T-cell (primary cell): ENCODE measurements at regions not wholly inside any gene's neighbourhood (a gene's known extent, or its start where the extent isn't known, plus 50 kb on each side); places are given as distances from the start of the nearest gene placed in this dataset.
"Not testable (repeated sequence)": the region's sequence is repeated elsewhere in the genome, so short reads cannot be mapped to it uniquely, and the experiment has no call there.

ENCODE experiments used
- ATAC-seq, 4 experiments: fragments of 200-7000 bp in 3 of 4; fragments of 150-1000 bp in 1 of 4; cut with Tn5 transposase; replicated peaks in 1 of 4; 1 replicate in 3 of 4; 2 replicates in 1 of 4; pipeline ENCODE4 v1.10.0; 2021; ENCODE audit warnings: moderate library complexity in 3 of 4, mild to moderate bottlenecking in 2 of 4, moderate number of reproducible peaks in 1 of 4
- CTCF ChIA-PET, 2 donors: fragments of 300-600 bp; sonication (Branson Sonifier 250); formaldehyde crosslinking; loops; one replicate each; lab custom pipeline; 2022; ENCODE audit warnings: antibody characterized with exemption in 2 of 2; lab: Charles Lee
- POLR2A ChIA-PET, 2 donors: fragments of 300-600 bp; sonication (Branson Sonifier 250); formaldehyde crosslinking; loops; one replicate each; lab custom pipeline; 2022; ENCODE audit warnings: antibody characterized with exemption in 2 of 2; lab: Charles Lee
- DNase-seq, 35 experiments: peaks; one replicate each; pipeline versions ENCODE4 v3.0.0 to v3.0.0-alpha.2; 2013 to 2023
- H3K27ac ChIP-seq: one replicate; pipeline ENCODE4 v1.5.1; 2013; ENCODE audit warnings: low read length
- H3K27me3 ChIP-seq, 2 experiments: replicated peaks in 1 of 2; 1 replicate in 1 of 2; 2 replicates in 1 of 2; pipeline versions ENCODE4 v1.6.1 to v1.7.0; 2013; ENCODE audit warnings: low read length in 1 of 2, mixed read lengths in 1 of 2; ENCODE audit not compliant: control insufficient read depth in 2 of 2, insufficient read depth in 2 of 2; ENCODE audit errors: extremely low read depth in 1 of 2
- H3K36me3 ChIP-seq, 2 donors: 1 replicate in 1 of 2; 2 replicates in 1 of 2; pipeline versions ENCODE4 v1.6.1 to v1.7.0; 2013; ENCODE audit warnings: low read length in 1 of 2; ENCODE audit not compliant: control insufficient read depth in 2 of 2, insufficient read depth in 1 of 2; ENCODE audit errors: extremely low read depth in 1 of 2
- H3K4me1 ChIP-seq, 2 experiments: 1 replicate in 1 of 2; 2 replicates in 1 of 2; pipeline versions ENCODE4 v1.6.1 to v1.7.0; 2013; ENCODE audit warnings: low read length in 2 of 2, mixed read lengths in 1 of 2; ENCODE audit not compliant: insufficient read depth in 2 of 2, control insufficient read depth in 1 of 2; ENCODE audit errors: extremely low read depth in 1 of 2
- H3K4me3 ChIP-seq, 2 donors: 1 replicate in 1 of 2; 2 replicates in 1 of 2; pipeline versions ENCODE4 v1.5.1 to v1.7.0; 2013; ENCODE audit warnings: mild to moderate bottlenecking in 2 of 2, low read length in 1 of 2, moderate library complexity in 1 of 2; ENCODE audit not compliant: control insufficient read depth in 1 of 2; ENCODE audit errors: extremely low read depth in 1 of 2
- H3K9me3 ChIP-seq: 2 replicates; pipeline ENCODE4 v1.7.0; 2013
- H3K27ac Mint-ChIP-seq, 2 donors: one replicate each; pipeline ENCODE4 v1.8.0; 2020 to 2021; ENCODE audit warnings: mild to moderate bottlenecking in 2 of 2, mixed read lengths in 2 of 2
- H3K27me3 Mint-ChIP-seq, 2 donors: one replicate each; pipeline ENCODE4 v1.8.0; 2021 to 2022; ENCODE audit warnings: mixed read lengths in 2 of 2
- H3K36me3 Mint-ChIP-seq: one replicate; pipeline ENCODE4 v1.8.0; 2021; ENCODE audit warnings: mixed read lengths
- H3K4me1 Mint-ChIP-seq, 3 donors: one replicate each; pipeline ENCODE4 v1.8.0; 2020 to 2022; ENCODE audit warnings: mixed read lengths in 3 of 3, mild to moderate bottlenecking in 1 of 3
- H3K4me3 Mint-ChIP-seq, 3 donors: one replicate each; pipeline ENCODE4 v1.8.0; 2020 to 2022; ENCODE audit warnings: mild to moderate bottlenecking in 3 of 3, mixed read lengths in 3 of 3, moderate library complexity in 3 of 3
- H3K9me3 Mint-ChIP-seq, 3 donors: one replicate each; pipeline ENCODE4 v1.8.0; 2020 to 2022; ENCODE audit warnings: mixed read lengths in 3 of 3
- WGBS: methylation state at CpG from one replicate; pipeline ENCODE4 v1.1.5; 2013; ENCODE audit warnings: missing lambda C conversion rate; ENCODE audit not compliant: insufficient coverage; 5-methylcytosine and 5-hydroxymethylcytosine counted together

DNA sequence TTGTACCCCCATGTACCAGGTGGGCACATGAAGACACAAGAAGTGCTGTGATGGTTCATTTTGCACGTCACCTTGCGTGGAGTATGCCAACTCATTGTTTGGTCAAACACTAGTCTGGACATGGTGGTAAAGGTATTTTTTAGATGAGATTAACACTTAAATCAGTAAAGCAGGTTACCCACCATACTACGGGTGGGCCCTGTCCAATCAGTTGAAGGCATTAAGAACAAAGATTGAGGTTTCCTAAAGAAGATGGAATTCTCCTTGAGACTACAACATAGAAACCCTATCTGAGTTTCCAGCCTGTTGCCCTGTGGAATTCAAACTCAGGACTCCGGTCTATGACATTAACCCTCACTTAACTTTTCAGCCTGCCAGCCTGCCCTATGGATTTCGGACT is 118.4 kb downstream of the RPLP1 start:
- no peaks in the 10 kb centered on the region for H3K36me3 ChIP-seq
- H3K27me3 ChIP-seq = peaks cover 0 to 8% of the 10 kb centered on the region in 2 experiments
- H3K4me1 Mint-ChIP-seq = peaks cover 10 to 21% (median 21%) of the 10 kb centered on the region in 3 donors
- H3K4me1 ChIP-seq = peaks cover 0 to 19% of the 10 kb centered on the region in 2 experiments
- WGBS = 100% methylated on average over 2 of the region's 5 CpGs
- ATAC-seq (no peak), DNase-seq (no peak)
- no peak overlapping the region for H3K27ac Mint-ChIP-seq
- H3K27me3 Mint-ChIP-seq = peaks cover 0 to 4% of the 10 kb centered on the region in 2 donors
- H3K4me3 ChIP-seq = no peak overlapping the region
- no peaks in the 10 kb centered on the region for H3K9me3 Mint-ChIP-seq
- no peak overlapping the region for H3K27ac ChIP-seq
- no peaks in the 10 kb centered on the region for H3K9me3 ChIP-seq
- no peak overlapping the region for H3K4me3 Mint-ChIP-seq
- no peaks in the 10 kb centered on the region for H3K36me3 Mint-ChIP-seq
- POLR2A ChIA-PET = no interaction called here
- CTCF ChIA-PET = no interaction called here

DNA sequence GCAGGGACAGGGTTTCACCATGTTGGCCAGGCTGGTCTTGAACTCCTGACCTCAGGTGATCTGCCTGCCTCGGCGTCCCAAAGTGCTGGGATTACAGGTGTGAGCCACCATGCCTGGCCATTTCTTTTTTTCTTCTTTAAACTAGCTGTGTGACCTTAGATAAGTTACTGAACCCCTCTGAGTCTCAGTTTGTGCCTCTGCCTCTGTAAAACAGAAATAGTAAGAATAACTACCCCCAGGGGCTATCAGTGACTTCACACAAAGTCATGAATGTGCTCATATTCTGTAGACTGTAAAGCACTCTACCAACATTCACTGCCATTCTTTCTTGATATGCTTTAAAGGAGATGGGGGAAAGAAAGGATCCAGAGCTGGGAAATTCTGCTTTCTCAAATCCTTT is 120.7 kb downstream of the RPLP1 start:
- peaks cover 21 to 35% (median 34%) of the 10 kb centered on the region in 3 donors for H3K4me1 Mint-ChIP-seq
- WGBS = 100% methylated on average over 2 of the region's 2 CpGs
- H3K4me3 ChIP-seq, H3K27me3 Mint-ChIP-seq, H3K9me3 ChIP-seq, DNase-seq, ATAC-seq, H3K27me3 ChIP-seq, H3K4me3 Mint-ChIP-seq, H3K9me3 Mint-ChIP-seq, H3K36me3 ChIP-seq, H3K27ac Mint-ChIP-seq, H3K27ac ChIP-seq, H3K36me3 Mint-ChIP-seq: not testable (repeated sequence)
- H3K4me1 ChIP-seq = peaks cover 0 to 31% of the 10 kb centered on the region in 2 experiments
- ChIA-PET CTCF (interaction anchor here in 1 of 2 donors (0.7 kb wide), 1 partner anchor 1660 kb away, joined by 3 read pairs; no protein-coding TSS in a partner anchor), POLR2A (interaction anchor here in 1 of 2 donors (0.6 kb wide), 1 partner anchor 13 kb away, joined by 3 read pairs; no protein-coding TSS in a partner anchor)

- DNase-seq (peak in 3 of 35 experiments; percentile 14 to 35 (median 16)), ATAC-seq (peak; percentile 59 to 67 (median 61))
- Mint-ChIP-seq H3K27me3 (no peaks in the 10 kb centered on the region), H3K4me3 (no peak overlapping the region), H3K4me1 (peaks cover 21 to 35% (median 34%) of the 10 kb centered on the region in 3 donors), H3K9me3 (no peaks in the 10 kb centered on the region), H3K27ac (peak overlapping the region in 1 of 2 donors; percentile 76), H3K36me3 (no peaks in the 10 kb centered on the region)
- Histone ChIP-seq H3K4me3 (no peak overlapping the region), H3K9me3 (no peaks in the 10 kb centered on the region), H3K4me1 (peaks cover 0 to 31% of the 10 kb centered on the region in 2 experiments), H3K27ac (no peak overlapping the region), H3K36me3 (no peaks in the 10 kb centered on the region), H3K27me3 (peaks cover 0 to 4% of the 10 kb centered on the region in 2 experiments)
- CTCF ChIA-PET = no interaction called here
- 56% methylated on average over 5 of the region's 13 CpGs for WGBS
- POLR2A ChIA-PET = interaction anchor here in 1 of 2 donors (0.6 kb wide), 1 partner anchor 13 kb away, joined by 3 read pairs; no protein-coding TSS in a partner anchor
Measured at GRCh38 chr15:69573815-69574475, 121.3 kb downstream of the RPLP1 start.

GRCh38 chr15:69574506-69574905 is 121.9 kb downstream of the RPLP1 start:
- no peaks in the 10 kb centered on the region for H3K36me3 ChIP-seq
- Mint-ChIP-seq H3K27me3 (no peaks in the 10 kb centered on the region), H3K9me3 (no peaks in the 10 kb centered on the region), H3K4me3 (no peak overlapping the region), H3K36me3 (no peaks in the 10 kb centered on the region), H3K4me1 (peaks cover 21 to 35% (median 34%) of the 10 kb centered on the region in 3 donors), H3K27ac (peak overlapping the region in 1 of 2 donors; percentile 76)
- H3K9me3 ChIP-seq = no peaks in the 10 kb centered on the region
- 74% methylated on average over 2 of the region's 5 CpGs for WGBS
- H3K27me3 ChIP-seq = peaks cover 0 to 4% of the 10 kb centered on the region in 2 experiments
- no peak overlapping the region for H3K27ac ChIP-seq
- POLR2A ChIA-PET = no interaction called here
- DNase-seq = no peak
- CTCF ChIA-PET = no interaction called here
- H3K4me3 ChIP-seq = no peak overlapping the region
- ATAC-seq = peak in 1 of 4 experiments; percentile 18
- peaks cover 0 to 31% of the 10 kb centered on the region in 2 experiments for H3K4me1 ChIP-seq

DNA sequence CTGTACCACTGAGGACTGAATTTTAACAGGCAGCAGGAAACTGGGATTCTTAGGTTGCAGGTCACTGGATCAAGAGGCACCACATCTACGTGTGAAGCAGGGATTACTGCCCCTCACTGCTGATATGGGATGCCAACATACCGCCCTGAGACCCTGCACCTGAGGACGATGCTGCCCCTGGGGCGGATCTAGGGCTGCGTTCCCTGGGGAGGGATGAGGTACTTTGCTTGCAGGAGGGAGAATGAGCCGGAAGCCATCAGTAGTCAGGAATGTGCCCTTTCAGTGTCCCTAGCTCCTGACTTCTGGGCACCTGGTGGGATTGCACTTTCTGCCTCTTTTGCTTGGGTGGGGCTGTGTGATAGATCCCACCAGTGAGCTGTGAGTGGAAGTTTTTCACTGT is 122.8 kb downstream of the RPLP1 start:
- CTCF ChIA-PET = interaction anchor here in 1 of 2 donors (1.2 kb wide), 1 partner anchor 882 kb away, joined by 3 read pairs; no protein-coding TSS in a partner anchor
- no peak for DNase-seq
- no peaks in the 10 kb centered on the region for H3K9me3 Mint-ChIP-seq
- Histone ChIP-seq H3K9me3 (no peaks in the 10 kb centered on the region), H3K4me1 (peaks cover 0 to 31% of the 10 kb centered on the region in 2 experiments), H3K36me3 (no peaks in the 10 kb centered on the region), H3K4me3 (no peak overlapping the region), H3K27ac (no peak overlapping the region), H3K27me3 (peaks cover 0 to 4% of the 10 kb centered on the region in 2 experiments)
- H3K4me1 Mint-ChIP-seq = peaks cover 21 to 35% (median 34%) of the 10 kb centered on the region in 3 donors
- 96% methylated on average over 6 of the region's 6 CpGs for WGBS
- H3K4me3 Mint-ChIP-seq = no peak overlapping the region
- no peak for ATAC-seq
- POLR2A ChIA-PET = no interaction called here
- H3K27me3 Mint-ChIP-seq = no peaks in the 10 kb centered on the region
- no peak overlapping the region for H3K27ac Mint-ChIP-seq
- no peaks in the 10 kb centered on the region for H3K36me3 Mint-ChIP-seq

DNA sequence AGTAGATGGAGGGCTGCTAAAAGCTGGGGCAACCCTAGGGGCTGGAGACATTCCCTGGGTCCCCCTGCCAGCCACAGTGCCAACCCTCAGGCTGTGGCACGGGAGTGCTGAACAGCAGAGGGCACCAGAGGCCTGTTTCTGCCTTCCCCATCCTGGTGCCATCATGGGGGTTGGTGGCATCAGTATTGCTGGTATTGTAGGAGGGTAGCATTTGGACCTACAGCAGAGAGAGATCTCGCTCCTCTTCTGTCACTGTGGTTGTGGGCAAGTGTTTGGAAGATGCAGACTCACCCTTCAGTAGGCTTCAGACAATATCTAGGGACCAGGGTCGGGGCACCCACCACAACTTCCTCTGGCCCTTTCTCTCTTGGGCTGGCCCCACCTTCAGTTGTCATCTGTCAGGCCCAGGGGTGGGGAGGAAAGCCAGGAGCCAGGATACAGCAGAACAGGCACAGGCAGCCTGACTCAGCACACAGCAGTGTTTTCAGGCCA is 123.5 kb downstream of the RPLP1 start:
- POLR2A ChIA-PET = interaction anchor here in 1 of 2 donors (0.7 kb wide), 1 partner anchor 312 kb away, joined by 5 read pairs; no protein-coding TSS in a partner anchor
- Mint-ChIP-seq H3K9me3 (no peaks in the 10 kb centered on the region), H3K4me1 (peaks cover 21 to 35% (median 34%) of the 10 kb centered on the region in 3 donors), H3K27ac (peak overlapping the region in 1 of 2 donors; percentile 23), H3K36me3 (no peaks in the 10 kb centered on the region), H3K27me3 (no peaks in the 10 kb centered on the region), H3K4me3 (no peak overlapping the region)
- H3K36me3 ChIP-seq = no peaks in the 10 kb centered on the region
- peak; percentile 73 to 87 (median 78) for ATAC-seq
- H3K9me3 ChIP-seq = no peaks in the 10 kb centered on the region
- H3K4me1 ChIP-seq = peaks cover 0 to 31% of the 10 kb centered on the region in 2 experiments
- no peak overlapping the region for H3K4me3 ChIP-seq
- 0% methylated on average over 2 of the region's 3 CpGs for WGBS
- CTCF ChIA-PET = interaction anchor here (0.6 to 1.2 kb wide), 3 partner anchors 25 to 881 kb away, joined by 3 read pairs; no protein-coding TSS in a partner anchor
- peaks cover 0 to 4% of the 10 kb centered on the region in 2 experiments for H3K27me3 ChIP-seq
- peak; percentile 22 to 80 (median 61) for DNase-seq
- no peak overlapping the region for H3K27ac ChIP-seq
